ENCODE measurements at regions not wholly inside any gene's neighbourhood (a gene's known extent, or its start where the extent isn't known, plus 50 kb on each side); places are given as distances from the start of the nearest gene placed in this dataset.

- no peak for TF ChIP-seq CTCF (IDR thresholded peaks at IDR 0.05; ENCODE audit: insufficient read depth, low read depth, low read length)
- no peak for DNase-seq (ENCODE audit: low read depth)
Measured at GRCh38 chrX:128334821-128335220, 282.6 kb upstream of the ACTRT1 start.

GRCh38 chrX:128310912-128311311 lies 258.7 kb upstream of the ACTRT1 start:
- DNase-seq (ENCODE audit: low read depth) = no peak
- TF ChIP-seq CTCF (IDR thresholded peaks at IDR 0.05; ENCODE audit: insufficient read depth, low read depth, low read length) = no peak
- H3K4me3 ChIP-seq (ENCODE audit: low read depth, low read length) = no peak overlapping the region

More at GRCh38 chrX:128334821-128335220, 282.6 kb upstream of the ACTRT1 start:
- H3K4me3 ChIP-seq (ENCODE audit: low read depth, low read length) = no peak overlapping the region

- no peak for DNase-seq (ENCODE audit: low read depth)
- H3K4me3 ChIP-seq (ENCODE audit: low read depth, low read length) = no peak overlapping the region
- TF ChIP-seq CTCF (IDR thresholded peaks at IDR 0.05; ENCODE audit: insufficient read depth, low read depth, low read length) = no peak
Measured at GRCh38 chrX:128309311-128309710, 257.1 kb upstream of the ACTRT1 start.

- H3K4me3 ChIP-seq (ENCODE audit: low read depth, low read length) = no peak overlapping the region
- DNase-seq (ENCODE audit: low read depth) = no peak
Measured at GRCh38 chrX:128294198-128294597, 242.0 kb upstream of the ACTRT1 start.

GRCh38 chrX:128287693-128288092 lies 235.5 kb upstream of the ACTRT1 start:
- DNase-seq (ENCODE audit: low read depth) = no peak
- H3K4me3 ChIP-seq (ENCODE audit: low read depth, low read length) = no peak overlapping the region
- no peak for TF ChIP-seq CTCF (IDR thresholded peaks at IDR 0.05; ENCODE audit: insufficient read depth, low read depth, low read length)

More at GRCh38 chrX:128294198-128294597, 242.0 kb upstream of the ACTRT1 start:
- no peak for TF ChIP-seq CTCF (IDR thresholded peaks at IDR 0.05; ENCODE audit: insufficient read depth, low read depth, low read length)

- no peak overlapping the region for H3K4me3 ChIP-seq (ENCODE audit: low read depth, low read length)
- no peak for TF ChIP-seq CTCF (IDR thresholded peaks at IDR 0.05; ENCODE audit: insufficient read depth, low read depth, low read length)
- DNase-seq (ENCODE audit: low read depth) = no peak
Measured at GRCh38 chrX:128250621-128251020, 198.4 kb upstream of the ACTRT1 start.

- H3K4me3 ChIP-seq (ENCODE audit: low read depth, low read length) = no peak overlapping the region
- no peak for DNase-seq (ENCODE audit: low read depth)
- TF ChIP-seq CTCF (IDR thresholded peaks at IDR 0.05; ENCODE audit: insufficient read depth, low read depth, low read length) = no peak
Measured at GRCh38 chrX:128216364-128216763, 164.2 kb upstream of the ACTRT1 start.

Data from fibroblast of villous mesenchyme (primary cell).